Liver (tissue), 3 donors: ENCODE measurements at regions not wholly inside any gene's neighbourhood (a gene's known extent, or its start where the extent isn't known, plus 50 kb on each side); places are given as distances from the start of the nearest gene placed in this dataset.

Experiments used
- RAD21 ChIP-seq, 2 donors: IDR thresholded peaks; 2 replicates each; pipeline ENCODE4 v1.6.1; 2016; ENCODE audit warnings: antibody characterized with exemption in 2 of 2, mild to moderate bottlenecking in 2 of 2
- TAF1 ChIP-seq: conservative IDR thresholded peaks from 2 replicates; pipeline ENCODE4 v1.6.1; 2016; ENCODE audit warnings: antibody characterized with exemption, mild to moderate bottlenecking
- TF ChIP-seq, protein P1 (sequence below): fragments of 150-350 bp; IDR thresholded peaks from 2 replicates; pipeline ENCODE4 v1.5.1; 2017; ENCODE audit warnings: improper control_type of control experiment, low read depth, low read length; ENCODE audit not compliant: missing input control
- TF ChIP-seq, protein P2 (sequence below): IDR thresholded peaks from 2 replicates; pipeline ENCODE4 v1.6.1; 2016; ENCODE audit warnings: antibody characterized with exemption
- donor health status: healthy.
- donor health status: healthy.

DNA sequence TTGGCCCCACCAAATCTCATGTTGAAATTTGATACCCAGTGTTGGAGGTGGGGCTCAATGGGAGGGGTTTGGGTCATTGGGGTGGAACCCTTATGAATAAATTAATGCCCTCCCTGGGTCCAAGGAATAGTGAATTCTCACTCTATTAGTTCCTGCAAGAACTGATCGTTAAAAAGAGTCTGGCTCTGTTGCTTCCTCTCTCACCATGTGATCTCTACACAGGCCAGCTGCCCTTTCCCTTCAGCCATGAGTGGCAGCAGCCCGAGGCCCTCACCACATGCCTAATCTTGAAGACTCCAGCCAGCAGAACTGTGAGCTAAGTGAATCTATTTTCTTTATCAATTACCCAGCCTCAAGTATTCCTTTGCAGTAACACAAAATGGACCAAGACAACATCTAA lies 106.0 kb downstream of the CAAP1 start:
- TF ChIP-seq, protein P1, sequence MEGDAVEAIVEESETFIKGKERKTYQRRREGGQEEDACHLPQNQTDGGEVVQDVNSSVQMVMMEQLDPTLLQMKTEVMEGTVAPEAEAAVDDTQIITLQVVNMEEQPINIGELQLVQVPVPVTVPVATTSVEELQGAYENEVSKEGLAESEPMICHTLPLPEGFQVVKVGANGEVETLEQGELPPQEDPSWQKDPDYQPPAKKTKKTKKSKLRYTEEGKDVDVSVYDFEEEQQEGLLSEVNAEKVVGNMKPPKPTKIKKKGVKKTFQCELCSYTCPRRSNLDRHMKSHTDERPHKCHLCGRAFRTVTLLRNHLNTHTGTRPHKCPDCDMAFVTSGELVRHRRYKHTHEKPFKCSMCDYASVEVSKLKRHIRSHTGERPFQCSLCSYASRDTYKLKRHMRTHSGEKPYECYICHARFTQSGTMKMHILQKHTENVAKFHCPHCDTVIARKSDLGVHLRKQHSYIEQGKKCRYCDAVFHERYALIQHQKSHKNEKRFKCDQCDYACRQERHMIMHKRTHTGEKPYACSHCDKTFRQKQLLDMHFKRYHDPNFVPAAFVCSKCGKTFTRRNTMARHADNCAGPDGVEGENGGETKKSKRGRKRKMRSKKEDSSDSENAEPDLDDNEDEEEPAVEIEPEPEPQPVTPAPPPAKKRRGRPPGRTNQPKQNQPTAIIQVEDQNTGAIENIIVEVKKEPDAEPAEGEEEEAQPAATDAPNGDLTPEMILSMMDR = no peak
- TF ChIP-seq RAD21 (IDR thresholded peaks at IDR 0.05) (no peak), TAF1 (no peak)
- TF ChIP-seq, protein P2, sequence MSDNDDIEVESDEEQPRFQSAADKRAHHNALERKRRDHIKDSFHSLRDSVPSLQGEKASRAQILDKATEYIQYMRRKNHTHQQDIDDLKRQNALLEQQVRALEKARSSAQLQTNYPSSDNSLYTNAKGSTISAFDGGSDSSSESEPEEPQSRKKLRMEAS = no peak
